IMR-90 (cell line): ENCODE measurements at regions not wholly inside any gene's neighbourhood (a gene's known extent, or its start where the extent isn't known, plus 50 kb on each side); places are given as distances from the start of the nearest gene placed in this dataset.

ENCODE experiments used
- ATAC-seq: fragments of 200-7000 bp; cut with Tn5 transposase; 2 replicates; pipeline ENCODE4 v1.9.1; 2020; ENCODE audit warnings: low read depth, mild to moderate bottlenecking, moderate library complexity
- BruUV-seq: library from RNA; stranded (reverse); fragments of 400-500 nt; replicated peaks from 2 replicates; lab custom pipeline; 2021; lab: Mats Ljungman, UMichigan
- CTCF ChIA-PET: fragments of 300-600 bp; formaldehyde crosslinking; extraction: SDS; loops from one replicate; lab custom pipeline; 2021; ENCODE audit warnings: antibody characterized with exemption; lab: Yijun Ruan, JAX
- POLR2A ChIA-PET: fragments of 300-600 bp; sonication (Branson Sonifier 250); formaldehyde crosslinking; loops from one replicate; lab custom pipeline; 2022; ENCODE audit warnings: antibody characterized with exemption; ENCODE audit not compliant: unreplicated experiment; lab: Charles Lee
- DNase-seq: peaks from one replicate; pipeline ENCODE4 v3.0.0; 2013
- H2AFZ ChIP-seq: replicated peaks from 2 replicates; pipeline ENCODE3; 2013; ENCODE audit warnings: low read length, mild to moderate bottlenecking; ENCODE audit not compliant: poor library complexity
- H2AK5ac ChIP-seq: 2 replicates; pipeline ENCODE4 v1.6.1; 2013; ENCODE audit warnings: low read depth, low read length, inconsistent platforms
- H2AK9ac ChIP-seq: replicated peaks from 2 replicates; pipeline ENCODE3; 2013; ENCODE audit warnings: mild to moderate bottlenecking, low read depth, low read length, moderate library complexity; ENCODE audit not compliant: poor library complexity
- H2BK120ac ChIP-seq: 2 replicates; pipeline ENCODE4 v1.6.1; 2013; ENCODE audit warnings: low read depth, low read length, inconsistent platforms
- H2BK15ac ChIP-seq: 3 replicates; pipeline ENCODE4 v1.6.1; 2013; ENCODE audit warnings: low read depth, low read length, inconsistent platforms
- H2BK20ac ChIP-seq: 2 replicates; pipeline ENCODE4 v1.6.1; 2013; ENCODE audit warnings: low read depth, mild to moderate bottlenecking, inconsistent platforms, low read length, moderate library complexity
- H2BK5ac ChIP-seq: 2 replicates; pipeline ENCODE4 v1.6.1; 2013; ENCODE audit warnings: mild to moderate bottlenecking, low read depth, low read length, inconsistent platforms; ENCODE audit not compliant: poor library complexity, severe bottlenecking
- H3K14ac ChIP-seq: replicated peaks from 2 replicates; pipeline ENCODE4 v1.6.1; 2013; ENCODE audit warnings: low read depth, low read length, inconsistent platforms
- H3K18ac ChIP-seq: 2 replicates; pipeline ENCODE4 v1.6.1; 2013; ENCODE audit warnings: low read depth, low read length, control low read depth
- H3K23ac ChIP-seq: 2 replicates; pipeline ENCODE4 v1.6.1; 2013; ENCODE audit warnings: low read depth, low read length, inconsistent platforms
- H3K27ac ChIP-seq: 2 replicates; pipeline ENCODE4 v1.5.1; 2013; ENCODE audit warnings: mild to moderate bottlenecking, control low read depth, low read length; ENCODE audit not compliant: insufficient read depth
- H3K27me3 ChIP-seq: 2 replicates; pipeline ENCODE4 v1.6.1; 2013; ENCODE audit warnings: low read length; ENCODE audit not compliant: control insufficient read depth, insufficient read depth
- H3K36me3 ChIP-seq: 2 replicates; pipeline ENCODE4 v1.6.1; 2013; ENCODE audit warnings: low read length, mixed read lengths; ENCODE audit not compliant: control insufficient read depth, insufficient read depth
- H3K4ac ChIP-seq: 2 replicates; pipeline ENCODE4 v1.6.1; 2013; ENCODE audit warnings: low read depth, low read length, inconsistent platforms
- H3K4me1 ChIP-seq: 2 replicates; pipeline ENCODE4 v1.6.1; 2013; ENCODE audit warnings: low read length, mixed read lengths; ENCODE audit not compliant: control insufficient read depth, insufficient read depth
- H3K4me2 ChIP-seq: 2 replicates; pipeline ENCODE4 v1.6.1; 2013; ENCODE audit warnings: low read depth, mild to moderate bottlenecking, control low read depth, low read length, moderate library complexity
- H3K4me3 ChIP-seq: 2 replicates; pipeline ENCODE4 v1.5.1; 2013; ENCODE audit warnings: low read depth, mild to moderate bottlenecking, control low read depth, low read length, moderate library complexity; ENCODE audit not compliant: insufficient read depth
- H3K56ac ChIP-seq: 2 replicates; pipeline ENCODE4 v1.6.1; 2013; ENCODE audit warnings: low read length, inconsistent platforms; ENCODE audit not compliant: insufficient read depth; ENCODE audit errors: extremely low read depth
- H3K79me1 ChIP-seq, 2 experiments: 2 replicates each; pipeline ENCODE4 v1.6.1; 2013; ENCODE audit warnings: low read length in 2 of 2, inconsistent platforms in 1 of 2, low read depth in 1 of 2
- H3K9ac ChIP-seq: 2 replicates; pipeline ENCODE4 v1.6.1; 2013; ENCODE audit warnings: low read depth, low read length, control low read depth
- H3K9me1 ChIP-seq: 2 replicates; pipeline ENCODE4 v1.6.1; 2013; ENCODE audit warnings: low read length, inconsistent platforms; ENCODE audit not compliant: insufficient read depth
- H3K9me3 ChIP-seq: 2 replicates; pipeline ENCODE4 v1.6.1; 2013; ENCODE audit warnings: low read length; ENCODE audit not compliant: control insufficient read depth, insufficient read depth
- H4K20me1 ChIP-seq: 2 replicates; pipeline ENCODE4 v1.6.1; 2013; ENCODE audit warnings: low read length, inconsistent platforms; ENCODE audit not compliant: insufficient read depth
- H4K5ac ChIP-seq: 2 replicates; pipeline ENCODE4 v1.6.1; 2013; ENCODE audit warnings: mild to moderate bottlenecking, low read depth, low read length, control low read depth
- H4K8ac ChIP-seq, 2 experiments: 2 replicates each; pipeline ENCODE4 v1.6.1; 2013; ENCODE audit warnings: low read depth in 2 of 2, low read length in 2 of 2, control low read depth in 1 of 2, inconsistent platforms in 1 of 2
- H4K91ac ChIP-seq: 2 replicates; pipeline ENCODE4 v1.6.1; 2013; ENCODE audit warnings: low read depth, low read length, inconsistent platforms; ENCODE audit not compliant: insufficient read depth
- RCOR1 ChIP-seq: IDR thresholded peaks from 2 replicates; pipeline ENCODE4 v1.6.1; 2012; ENCODE audit warnings: mild to moderate bottlenecking, low read length, improper control_type of control experiment; ENCODE audit not compliant: insufficient replicate concordance
- RFX5 ChIP-seq: IDR thresholded peaks from 2 replicates; pipeline ENCODE4 v1.8.0; 2012; ENCODE audit warnings: low read depth, mild to moderate bottlenecking, low read length, moderate library complexity
- WGBS, 2 experiments: methylation state at CpG; one replicate each; pipeline versions ENCODE4 v1.1.5 to v1.1.7; 2013; ENCODE audit warnings: missing lambda C conversion rate in 2 of 2; ENCODE audit not compliant: insufficient read length in 1 of 2; ENCODE audit errors: extremely low coverage in 2 of 2; 5-methylcytosine and 5-hydroxymethylcytosine counted together
- dilution Hi-C: fragments of 300-500 bp; cut with HindIII; formaldehyde crosslinking; loops from one replicate; pipeline ENCODE4 v1.14.3; 2018; ENCODE audit warnings: low sequenced_read_pairs; ENCODE audit not compliant: unreplicated experiment
- in situ Hi-C: fragments of 300-500 bp; cut with MboI; formaldehyde crosslinking; loops from 3 replicates; pipeline ENCODE4 v1.14.3; 2019; ENCODE audit warnings: low sequenced_read_pairs, inconsistent platforms, mixed read lengths
- intact Hi-C: fragments of 100-400 bp; cut with micrococcal nuclease; formaldehyde crosslinking; loops from 2 replicates; pipeline ENCODE4 v1.10.0; 2022

- Histone ChIP-seq H3K4me1 (no peaks in the 10 kb centered on the region), H2BK20ac (no peak overlapping the region), H3K14ac (no peak overlapping the region), H4K5ac (no peak overlapping the region), H4K8ac (no peak overlapping the region), H3K18ac (no peak overlapping the region), H2BK120ac (no peak overlapping the region), H3K4ac (no peak overlapping the region), H3K23ac (no peak overlapping the region), H2AK5ac (no peak overlapping the region), H2AFZ (no peak overlapping the region), H4K20me1 (no peaks in the 10 kb centered on the region), H3K9me1 (no peaks in the 10 kb centered on the region), H3K27ac (no peak overlapping the region), H2BK5ac (no peak overlapping the region), H3K36me3 (no peaks in the 10 kb centered on the region), H3K4me2 (no peak overlapping the region), H3K9me3 (no peaks in the 10 kb centered on the region), H2BK15ac (no peak overlapping the region), H3K27me3 (no peaks in the 10 kb centered on the region), H3K9ac (no peak overlapping the region), H2AK9ac (no peak overlapping the region), H4K91ac (no peak overlapping the region), H3K79me1 (no peaks in the 10 kb centered on the region), H3K4me3 (no peak overlapping the region), H3K56ac (no peak overlapping the region)
- WGBS, 2 experiments: no CpG with 5 or more reads among the region's 1 CpG
- TF ChIP-seq RFX5: no peak
- TF ChIP-seq RCOR1: no peak
- ATAC-seq (no peak), DNase-seq (no peak)
- in situ Hi-C loops (no loop called here), intact Hi-C loops (no loop called here), dilution Hi-C loops (no loop called here)
- CTCF ChIA-PET: no interaction called here
- no TSS peak for BruUV-seq
- POLR2A ChIA-PET: no interaction called here
These were observed 167.9 kb upstream of the GLRA1 start for GRCh38 chr5:152092580-152092979.
